Spinal cord (tissue), 9 donors: ENCODE measurements at regions not wholly inside any gene's neighbourhood (a gene's known extent, or its start where the extent isn't known, plus 50 kb on each side); places are given as distances from the start of the nearest gene placed in this dataset.

Source experiments
- DNase-seq, 6 donors: peaks; one replicate each; pipeline versions ENCODE4 v3.0.0 to v3.0.0-alpha.2; 2013 to 2015; ENCODE audit warnings: low spot score in 6 of 6, low read depth in 4 of 6
- H3K27ac ChIP-seq: one replicate; pipeline ENCODE4 v1.5.1; 2013; ENCODE audit warnings: low read depth, low read length, control low read depth
- H3K27me3 ChIP-seq: one replicate; pipeline ENCODE4 v1.6.1; 2013; ENCODE audit warnings: low read length; ENCODE audit not compliant: control insufficient read depth, insufficient read depth
- H3K36me3 ChIP-seq: one replicate; pipeline ENCODE4 v1.6.1; 2013; ENCODE audit warnings: low read length; ENCODE audit not compliant: control insufficient read depth, insufficient read depth
- H3K4me1 ChIP-seq: one replicate; pipeline ENCODE4 v1.6.1; 2013; ENCODE audit warnings: low read length; ENCODE audit not compliant: control insufficient read depth, insufficient read depth
- H3K4me3 ChIP-seq: one replicate; pipeline ENCODE4 v1.5.1; 2013; ENCODE audit warnings: low read depth, low read length, control low read depth
- H3K9me3 ChIP-seq: one replicate; pipeline ENCODE4 v1.6.1; 2013; ENCODE audit warnings: low read length; ENCODE audit not compliant: control insufficient read depth, insufficient read depth
- WGBS: methylation state at CpG from one replicate; pipeline ENCODE4 v1.1.5; 2013; ENCODE audit warnings: missing lambda C conversion rate; ENCODE audit not compliant: insufficient coverage; 5-methylcytosine and 5-hydroxymethylcytosine counted together
- donor health status: healthy.

GRCh38 chr4:163913571-163913970 is 419.1 kb downstream of the TMA16 start:
- WGBS: no CpG with 5 or more reads among the region's 4 CpGs

GRCh38 chr4:163915896-163916295 is 421.4 kb downstream of the TMA16 start:
- Histone ChIP-seq H3K4me3 (no peak overlapping the region), H3K27me3 (no peaks in the 10 kb centered on the region), H3K9me3 (no peaks in the 10 kb centered on the region), H3K27ac (no peak overlapping the region), H3K4me1 (no peaks in the 10 kb centered on the region), H3K36me3 (no peaks in the 10 kb centered on the region)
- no peak for DNase-seq
- WGBS: no CpG with 5 or more reads among the region's 3 CpGs

More at GRCh38 chr4:163913571-163913970, 419.1 kb downstream of the TMA16 start:
- Histone ChIP-seq H3K27me3 (no peaks in the 10 kb centered on the region), H3K4me1 (no peaks in the 10 kb centered on the region), H3K4me3 (no peak overlapping the region), H3K27ac (no peak overlapping the region), H3K9me3 (no peaks in the 10 kb centered on the region), H3K36me3 (no peaks in the 10 kb centered on the region)
- no peak for DNase-seq

GRCh38 chr4:163920426-163920825 is 425.9 kb downstream of the TMA16 start:
- Histone ChIP-seq H3K27ac (no peak overlapping the region), H3K4me1 (no peaks in the 10 kb centered on the region), H3K36me3 (no peaks in the 10 kb centered on the region), H3K9me3 (no peaks in the 10 kb centered on the region), H3K4me3 (no peak overlapping the region), H3K27me3 (no peaks in the 10 kb centered on the region)
- 80% methylated on average over 1 of the region's 2 CpGs for WGBS
- DNase-seq: no peak

GRCh38 chr4:163922302-163922701 is 427.8 kb downstream of the TMA16 start:
- WGBS: no CpG with 5 or more reads among the region's 2 CpGs
- DNase-seq: peak in 1 of 6 donors; percentile 32
- Histone ChIP-seq H3K4me3 (no peak overlapping the region), H3K36me3 (no peaks in the 10 kb centered on the region), H3K9me3 (no peaks in the 10 kb centered on the region), H3K27ac (no peak overlapping the region), H3K4me1 (no peaks in the 10 kb centered on the region), H3K27me3 (no peaks in the 10 kb centered on the region)

- no peak for DNase-seq
- no peaks in the 10 kb centered on the region for H3K9me3 ChIP-seq
- no peaks in the 10 kb centered on the region for H3K4me1 ChIP-seq
- WGBS: no CpG with 5 or more reads among the region's 2 CpGs
- no peak overlapping the region for H3K27ac ChIP-seq
- H3K4me3 ChIP-seq: no peak overlapping the region
- H3K27me3 ChIP-seq: no peaks in the 10 kb centered on the region
- H3K36me3 ChIP-seq: no peaks in the 10 kb centered on the region
Observed at GRCh38 chr4:163923092-163923491, 428.6 kb downstream of the TMA16 start.

- no peak for DNase-seq
- no peaks in the 10 kb centered on the region for H3K4me1 ChIP-seq
- no peaks in the 10 kb centered on the region for H3K27me3 ChIP-seq
- no peak overlapping the region for H3K4me3 ChIP-seq
- H3K36me3 ChIP-seq: no peaks in the 10 kb centered on the region
- no peak overlapping the region for H3K27ac ChIP-seq
- H3K9me3 ChIP-seq: no peaks in the 10 kb centered on the region
Observed at GRCh38 chr4:163930086-163930485, 435.6 kb downstream of the TMA16 start.

GRCh38 chr4:163932504-163932903 is 438.0 kb downstream of the TMA16 start:
- 100% methylated on average over 5 of the region's 7 CpGs for WGBS
- no peak overlapping the region for H3K4me3 ChIP-seq
- H3K36me3 ChIP-seq: no peaks in the 10 kb centered on the region
- no peaks in the 10 kb centered on the region for H3K4me1 ChIP-seq
- no peaks in the 10 kb centered on the region for H3K9me3 ChIP-seq
- no peak for DNase-seq
- H3K27me3 ChIP-seq: no peaks in the 10 kb centered on the region
- no peak overlapping the region for H3K27ac ChIP-seq

- Histone ChIP-seq H3K9me3 (no peaks in the 10 kb centered on the region), H3K36me3 (no peaks in the 10 kb centered on the region)
Observed at GRCh38 chr4:163939597-163939996, 445.1 kb downstream of the TMA16 start.

GRCh38 chr4:163941221-163941905 is 446.9 kb downstream of the TMA16 start:
- Histone ChIP-seq H3K9me3 (no peaks in the 10 kb centered on the region), H3K36me3 (no peaks in the 10 kb centered on the region), H3K4me3 (no peak overlapping the region), H3K27me3 (no peaks in the 10 kb centered on the region), H3K4me1 (no peaks in the 10 kb centered on the region), H3K27ac (no peak overlapping the region)
- DNase-seq: no peak
- 91% methylated on average over 4 of the region's 7 CpGs for WGBS

More at GRCh38 chr4:163939597-163939996, 445.1 kb downstream of the TMA16 start:
- no peak for DNase-seq
- WGBS: no CpG with 5 or more reads among the region's 1 CpG
- no peak overlapping the region for H3K27ac ChIP-seq
- H3K4me3 ChIP-seq: no peak overlapping the region
- H3K4me1 ChIP-seq: no peaks in the 10 kb centered on the region
- H3K27me3 ChIP-seq: no peaks in the 10 kb centered on the region

GRCh38 chr4:163948920-163949455 is 454.5 kb downstream of the TMA16 start:
- H3K27ac ChIP-seq: no peak overlapping the region
- no peaks in the 10 kb centered on the region for H3K9me3 ChIP-seq
- H3K27me3 ChIP-seq: no peaks in the 10 kb centered on the region
- peaks cover 4% of the 10 kb centered on the region for H3K36me3 ChIP-seq
- 98% methylated on average over 8 of the region's 9 CpGs for WGBS
- no peaks in the 10 kb centered on the region for H3K4me1 ChIP-seq
- H3K4me3 ChIP-seq: no peak overlapping the region
- DNase-seq: no peak
